Activated naive CD4-positive, alpha-beta T cell treated with Interleukin-2 at 50 U/mL for 16 hours (primary cell): ENCODE measurements at regions not wholly inside any gene's neighbourhood (a gene's known extent, or its start where the extent isn't known, plus 50 kb on each side); places are given as distances from the start of the nearest gene placed in this dataset.

ENCODE experiments used
- DNase-seq: peaks from one replicate; pipeline ENCODE4 v3.0.0-alpha.2; 2020

- DNase-seq = no peak
Observed at GRCh38 chr11:79570104-79570503, 129.3 kb upstream of the TENM4 start.

- DNase-seq = no peak
Observed at GRCh38 chr11:79564288-79564925, 123.6 kb upstream of the TENM4 start.

GRCh38 chr11:79561496-79561895 lies 120.7 kb upstream of the TENM4 start:
- no peak for DNase-seq

- no peak for DNase-seq
Observed at GRCh38 chr11:79550809-79551208, 110.0 kb upstream of the TENM4 start.

- no peak for DNase-seq
Observed at GRCh38 chr11:79547256-79547655, 106.4 kb upstream of the TENM4 start.

GRCh38 chr11:79546351-79546750 lies 105.5 kb upstream of the TENM4 start:
- DNase-seq = no peak

GRCh38 chr11:79544361-79544760 lies 103.5 kb upstream of the TENM4 start:
- no peak for DNase-seq

- no peak for DNase-seq
Observed at GRCh38 chr11:79543101-79543500, 102.3 kb upstream of the TENM4 start.

- no peak for DNase-seq
Observed at GRCh38 chr11:79541466-79541865, 100.6 kb upstream of the TENM4 start.

GRCh38 chr11:79538775-79539174 lies 97.9 kb upstream of the TENM4 start:
- no peak for DNase-seq

GRCh38 chr11:79536155-79536917 lies 95.5 kb upstream of the TENM4 start:
- no peak for DNase-seq

- DNase-seq = no peak
Observed at GRCh38 chr11:79535606-79536005, 94.8 kb upstream of the TENM4 start.

- DNase-seq = no peak
Observed at GRCh38 chr11:79525257-79525656, 84.4 kb upstream of the TENM4 start.

- DNase-seq = no peak
Observed at GRCh38 chr11:79522626-79523025, 81.8 kb upstream of the TENM4 start.

- DNase-seq = no peak
Observed at GRCh38 chr11:79520086-79520485, 79.3 kb upstream of the TENM4 start.

- no peak for DNase-seq
Observed at GRCh38 chr11:79515781-79516180, 75.0 kb upstream of the TENM4 start.

GRCh38 chr11:79514695-79515094 lies 73.9 kb upstream of the TENM4 start:
- DNase-seq = no peak

- no peak for DNase-seq
Observed at GRCh38 chr11:79514290-79514689, 73.5 kb upstream of the TENM4 start.

- DNase-seq = no peak
Observed at GRCh38 chr11:79512706-79513469, 72.1 kb upstream of the TENM4 start.

- DNase-seq = no peak
Observed at GRCh38 chr11:79510960-79511359, 70.1 kb upstream of the TENM4 start.

GRCh38 chr11:79508461-79508860 lies 67.6 kb upstream of the TENM4 start:
- no peak for DNase-seq

- no peak for DNase-seq
Observed at GRCh38 chr11:79507706-79508105, 66.9 kb upstream of the TENM4 start.

- no peak for DNase-seq
Observed at GRCh38 chr11:79506734-79507344, 66.0 kb upstream of the TENM4 start.

- DNase-seq = no peak
Observed at GRCh38 chr11:79506124-79506523, 65.3 kb upstream of the TENM4 start.
